GM12878 (cell line): ENCODE measurements at regions not wholly inside any gene's neighbourhood (a gene's known extent, or its start where the extent isn't known, plus 50 kb on each side); places are given as distances from the start of the nearest gene placed in this dataset.

ENCODE experiments used
- ATAC-seq: fragments of 200-7000 bp; cut with Tn5 transposase; 3 replicates; pipeline ENCODE4 v1.9.1; 2020; ENCODE audit warnings: mild to moderate bottlenecking, moderate library complexity
- BruUV-seq: library from RNA; stranded (reverse); fragments of 400-500 nt; replicated peaks from 2 replicates; lab custom pipeline; 2021; lab: Mats Ljungman, UMichigan
- CTCF ChIA-PET: fragments of 300-600 bp; sonication (Branson Sonifier 250); formaldehyde crosslinking; extraction: SDS; loops from one replicate; lab custom pipeline; 2021; ENCODE audit warnings: inconsistent platforms; lab: Yijun Ruan, JAX
- POLR2A ChIA-PET: fragments of 350-600 bp; formaldehyde crosslinking; extraction: SDS; loops from one replicate; lab custom pipeline; 2021; ENCODE audit warnings: inconsistent platforms; lab: Charles Lee
- RAD21 ChIA-PET: fragments of 300-600 bp; sonication (Branson Sonifier 250); formaldehyde crosslinking; loops from one replicate; lab custom pipeline; 2023; ENCODE audit warnings: antibody characterized with exemption; ENCODE audit not compliant: unreplicated experiment; lab: Charles Lee
- SMC1A ChIA-PET: fragments of 300-600 bp; sonication (Branson Sonifier 250); formaldehyde crosslinking; loops from one replicate; lab custom pipeline; 2023; ENCODE audit not compliant: unreplicated experiment, uncharacterized antibody; lab: Charles Lee
- DNase-seq: peaks from one replicate; pipeline ENCODE4 v3.0.0-alpha.2; 2011; ENCODE audit warnings: low read depth, low spot score
- FAIRE-seq: peaks from 3 replicates; lab custom pipeline; 2011; peaks lifted over from hg19 to GRCh38; lab: Jason Lieb, UNC
- H2AFZ ChIP-seq: 2 replicates; pipeline ENCODE4 v1.6.0; 2011; ENCODE audit warnings: low read depth, low read length, control low read depth; ENCODE audit not compliant: control insufficient read depth
- H3K27ac ChIP-seq: 2 replicates; pipeline ENCODE4 v1.5.1; 2011; ENCODE audit warnings: control low read depth; ENCODE audit not compliant: control insufficient read depth, insufficient read depth
- H3K27me3 ChIP-seq, 2 experiments: replicated peaks in 1 of 2; 2 replicates each; pipeline versions ENCODE4 v1.6.0 to v1.6.1; 2011; ENCODE audit warnings: low read length in 1 of 2; ENCODE audit not compliant: control insufficient read depth in 2 of 2, insufficient read depth in 2 of 2
- H3K36me3 ChIP-seq, 2 experiments: 2 replicates each; pipeline ENCODE4 v1.5.1; 2011; ENCODE audit warnings: low read length in 1 of 2; ENCODE audit not compliant: control insufficient read depth in 2 of 2, insufficient read depth in 2 of 2
- H3K4me1 ChIP-seq: 2 replicates; pipeline ENCODE4 v1.6.1; 2011; ENCODE audit warnings: mild to moderate bottlenecking, low read length, moderate library complexity, mixed read lengths; ENCODE audit not compliant: control insufficient read depth, insufficient read depth
- H3K4me2 ChIP-seq: 2 replicates; pipeline ENCODE4 v1.6.0; 2011; ENCODE audit warnings: control low read depth; ENCODE audit not compliant: control insufficient read depth, insufficient read depth
- H3K4me3 ChIP-seq: fragments of 200-600 bp; sonication (generic); 2 replicates; pipeline ENCODE4 v1.5.1; 2016
- H3K79me2 ChIP-seq: 2 replicates; pipeline ENCODE4 v1.6.0; 2011; ENCODE audit warnings: low read length; ENCODE audit not compliant: control insufficient read depth, insufficient read depth
- H3K9ac ChIP-seq: 2 replicates; pipeline ENCODE4 v1.8.0; 2011; ENCODE audit warnings: low read length, control low read depth, mixed read lengths; ENCODE audit not compliant: control insufficient read depth, insufficient read depth
- H3K9me3 ChIP-seq: replicated peaks from 3 replicates; pipeline ENCODE4 v1.5.1; 2011; ENCODE audit warnings: mild to moderate bottlenecking, low read length; ENCODE audit not compliant: control insufficient read depth, insufficient read depth
- H4K20me1 ChIP-seq: 2 replicates; pipeline ENCODE4 v1.6.0; 2011; ENCODE audit not compliant: control insufficient read depth, insufficient read depth
- CEBPB ChIP-seq, 2 experiments: fragments of 150-350 bp in 1 of 2; IDR thresholded peaks; 2 replicates each; pipeline ENCODE4 v1.6.1; 2012 to 2014; ENCODE audit warnings: low read depth in 2 of 2, low read length in 2 of 2, borderline replicate concordance in 1 of 2, inconsistent platforms in 1 of 2
- CHD2 ChIP-seq: IDR thresholded peaks from 2 replicates; pipeline ENCODE4 v1.6.1; 2011; ENCODE audit warnings: low read depth, low read length, improper control_type of control experiment, borderline replicate concordance
- FOS ChIP-seq: IDR thresholded peaks from 3 replicates; pipeline ENCODE4 v1.6.1; 2011; ENCODE audit warnings: borderline replicate concordance; ENCODE audit not compliant: insufficient read length; ENCODE audit errors: extremely low read depth
- FOXK2 ChIP-seq: fragments of 450-650 bp; IDR thresholded peaks from 2 replicates; pipeline ENCODE4 v1.6.1; 2017; ENCODE audit warnings: mild to moderate bottlenecking, moderate library complexity
- GATAD2B ChIP-seq: fragments of 450-650 bp; conservative IDR thresholded peaks from 2 replicates; pipeline ENCODE4 v1.6.1; 2017; ENCODE audit warnings: low read depth, mild to moderate bottlenecking, moderate library complexity
- MEF2A ChIP-seq: IDR thresholded peaks from 2 replicates; pipeline ENCODE4 v1.6.1; 2011; ENCODE audit warnings: low read depth, mild to moderate bottlenecking, low read length, moderate library complexity; ENCODE audit not compliant: insufficient read depth
- MXI1 ChIP-seq: fragments of 150-350 bp; IDR thresholded peaks from 2 replicates; pipeline ENCODE4 v1.6.1; 2011; ENCODE audit warnings: low read depth, mild to moderate bottlenecking, inconsistent platforms, low read length, improper control_type of control experiment
- NR2C1 ChIP-seq: fragments of 450-650 bp; IDR thresholded peaks from 2 replicates; pipeline ENCODE4 v1.6.1; 2017; ENCODE audit warnings: antibody characterized with exemption, mild to moderate bottlenecking, moderate library complexity
- RBBP5 ChIP-seq: fragments of 200-600 bp; sonication (generic); conservative IDR thresholded peaks from 2 replicates; pipeline ENCODE4 v1.6.1; 2016
- RCOR1 ChIP-seq: conservative IDR thresholded peaks from 2 replicates; pipeline ENCODE4 v1.6.1; 2012; ENCODE audit warnings: low read depth, low read length, improper control_type of control experiment
- SPI1 ChIP-seq: IDR thresholded peaks from 2 replicates; pipeline ENCODE4 v1.6.1; 2011; ENCODE audit warnings: low read depth, mild to moderate bottlenecking, low read length, moderate library complexity, borderline replicate concordance; ENCODE audit not compliant: insufficient read depth
- ZNF217 ChIP-seq: fragments of 450-650 bp; IDR thresholded peaks from 2 replicates; pipeline ENCODE4 v1.6.1; 2017; ENCODE audit warnings: antibody characterized with exemption, mild to moderate bottlenecking
- ZNF384 ChIP-seq: IDR thresholded peaks from 2 replicates; pipeline ENCODE4 v1.6.1; 2012; ENCODE audit warnings: low read depth, mild to moderate bottlenecking, low read length, improper control_type of control experiment, borderline replicate concordance
- WGBS: methylation state at CpG from one replicate; pipeline ENCODE4 v1.1.6; 2016; ENCODE audit warnings: low lambda C conversion rate; ENCODE audit not compliant: insufficient replicate concordance, insufficient coverage; ENCODE audit errors: missing lambda C conversion rate; 5-methylcytosine and 5-hydroxymethylcytosine counted together
- in situ Hi-C: fragments of 300-500 bp; cut with MboI; formaldehyde crosslinking; loops from 9 replicates; pipeline ENCODE4 v1.14.3; 2018; ENCODE audit warnings: mixed read lengths
- intact Hi-C: fragments of 100-400 bp; cut with micrococcal nuclease; formaldehyde crosslinking; loops from one replicate; pipeline ENCODE4 v1.14.2; 2022; ENCODE audit not compliant: unreplicated experiment
- TF ChIP-seq, protein P1 (sequence below): fragments of 450-650 bp; IDR thresholded peaks from 2 replicates; pipeline ENCODE4 v1.6.1; 2017; ENCODE audit warnings: mild to moderate bottlenecking
- TF ChIP-seq, protein P2 (sequence below): fragments of 450-650 bp; IDR thresholded peaks from 2 replicates; pipeline ENCODE4 v1.6.1; 2017; ENCODE audit warnings: mild to moderate bottlenecking, moderate library complexity

GRCh38 chr13:73428706-73429105, 369.9 kb downstream of the KLF5 start (continued):
- TF ChIP-seq, protein P1, sequence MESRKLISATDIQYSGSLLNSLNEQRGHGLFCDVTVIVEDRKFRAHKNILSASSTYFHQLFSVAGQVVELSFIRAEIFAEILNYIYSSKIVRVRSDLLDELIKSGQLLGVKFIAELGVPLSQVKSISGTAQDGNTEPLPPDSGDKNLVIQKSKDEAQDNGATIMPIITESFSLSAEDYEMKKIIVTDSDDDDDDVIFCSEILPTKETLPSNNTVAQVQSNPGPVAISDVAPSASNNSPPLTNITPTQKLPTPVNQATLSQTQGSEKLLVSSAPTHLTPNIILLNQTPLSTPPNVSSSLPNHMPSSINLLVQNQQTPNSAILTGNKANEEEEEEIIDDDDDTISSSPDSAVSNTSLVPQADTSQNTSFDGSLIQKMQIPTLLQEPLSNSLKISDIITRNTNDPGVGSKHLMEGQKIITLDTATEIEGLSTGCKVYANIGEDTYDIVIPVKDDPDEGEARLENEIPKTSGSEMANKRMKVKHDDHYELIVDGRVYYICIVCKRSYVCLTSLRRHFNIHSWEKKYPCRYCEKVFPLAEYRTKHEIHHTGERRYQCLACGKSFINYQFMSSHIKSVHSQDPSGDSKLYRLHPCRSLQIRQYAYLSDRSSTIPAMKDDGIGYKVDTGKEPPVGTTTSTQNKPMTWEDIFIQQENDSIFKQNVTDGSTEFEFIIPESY = no peak
- TF ChIP-seq ZNF217 (no peak), FOXK2 (no peak), MXI1 (no peak), NR2C1 (no peak), FOS (no peak), CHD2 (no peak), RCOR1 (no peak)

- Histone ChIP-seq H4K20me1 (no peaks in the 10 kb centered on the region), H3K27me3 (no peaks in the 10 kb centered on the region), H3K4me2 (no peak overlapping the region), H3K4me3 (no peak overlapping the region), H3K4me1 (no peaks in the 10 kb centered on the region), H2AFZ (no peak overlapping the region), H3K9me3 (no peaks in the 10 kb centered on the region), H3K36me3 (no peaks in the 10 kb centered on the region), H3K27ac (no peak overlapping the region)
- DNase-seq = no peak
- SMC1A ChIA-PET = no interaction called here
- 2% methylated on average over 3 of the region's 3 CpGs for WGBS
- RAD21 ChIA-PET = no interaction called here
- CTCF ChIA-PET = no interaction called here
- intact Hi-C loops = no loop called here
- no peak for FAIRE-seq
- no peak for TF ChIP-seq SPI1
- TF ChIP-seq, protein P2, sequence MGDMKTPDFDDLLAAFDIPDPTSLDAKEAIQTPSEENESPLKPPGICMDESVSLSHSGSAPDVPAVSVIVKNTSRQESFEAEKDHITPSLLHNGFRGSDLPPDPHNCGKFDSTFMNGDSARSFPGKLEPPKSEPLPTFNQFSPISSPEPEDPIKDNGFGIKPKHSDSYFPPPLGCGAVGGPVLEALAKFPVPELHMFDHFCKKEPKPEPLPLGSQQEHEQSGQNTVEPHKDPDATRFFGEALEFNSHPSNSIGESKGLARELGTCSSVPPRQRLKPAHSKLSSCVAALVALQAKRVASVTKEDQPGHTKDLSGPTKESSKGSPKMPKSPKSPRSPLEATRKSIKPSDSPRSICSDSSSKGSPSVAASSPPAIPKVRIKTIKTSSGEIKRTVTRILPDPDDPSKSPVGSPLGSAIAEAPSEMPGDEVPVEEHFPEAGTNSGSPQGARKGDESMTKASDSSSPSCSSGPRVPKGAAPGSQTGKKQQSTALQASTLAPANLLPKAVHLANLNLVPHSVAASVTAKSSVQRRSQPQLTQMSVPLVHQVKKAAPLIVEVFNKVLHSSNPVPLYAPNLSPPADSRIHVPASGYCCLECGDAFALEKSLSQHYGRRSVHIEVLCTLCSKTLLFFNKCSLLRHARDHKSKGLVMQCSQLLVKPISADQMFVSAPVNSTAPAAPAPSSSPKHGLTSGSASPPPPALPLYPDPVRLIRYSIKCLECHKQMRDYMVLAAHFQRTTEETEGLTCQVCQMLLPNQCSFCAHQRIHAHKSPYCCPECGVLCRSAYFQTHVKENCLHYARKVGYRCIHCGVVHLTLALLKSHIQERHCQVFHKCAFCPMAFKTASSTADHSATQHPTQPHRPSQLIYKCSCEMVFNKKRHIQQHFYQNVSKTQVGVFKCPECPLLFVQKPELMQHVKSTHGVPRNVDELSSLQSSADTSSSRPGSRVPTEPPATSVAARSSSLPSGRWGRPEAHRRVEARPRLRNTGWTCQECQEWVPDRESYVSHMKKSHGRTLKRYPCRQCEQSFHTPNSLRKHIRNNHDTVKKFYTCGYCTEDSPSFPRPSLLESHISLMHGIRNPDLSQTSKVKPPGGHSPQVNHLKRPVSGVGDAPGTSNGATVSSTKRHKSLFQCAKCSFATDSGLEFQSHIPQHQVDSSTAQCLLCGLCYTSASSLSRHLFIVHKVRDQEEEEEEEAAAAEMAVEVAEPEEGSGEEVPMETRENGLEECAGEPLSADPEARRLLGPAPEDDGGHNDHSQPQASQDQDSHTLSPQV = no peak
- no peak for TF ChIP-seq MEF2A
- TF ChIP-seq RBBP5 = no peak
- no peak for TF ChIP-seq FOS
- TF ChIP-seq CEBPB (IDR thresholded peaks at IDR 0.05; ENCODE audit: borderline replicate concordance in 1 of 2, low read depth in 2 of 2, low read length in 2 of 2) = no peak
- TF ChIP-seq ZNF384 = no peak
- TF ChIP-seq GATAD2B = no peak
- TF ChIP-seq, all 136 proteins: peak for 0
- BruUV-seq = no TSS peak
- Histone ChIP-seq H3K79me2 (no peaks in the 10 kb centered on the region), H3K9ac (no peak overlapping the region)
- POLR2A ChIA-PET = no interaction called here
- no peak for ATAC-seq
- in situ Hi-C loops = no loop called here
Measured at GRCh38 chr13:73428137-73428536, 369.3 kb downstream of the KLF5 start.
